GM12878 (cell line): ENCODE measurements at regions not wholly inside any gene's neighbourhood (a gene's known extent, or its start where the extent isn't known, plus 50 kb on each side); places are given as distances from the start of the nearest gene placed in this dataset.
"Not testable (repeated sequence)": the region's sequence is repeated elsewhere in the genome, so short reads cannot be mapped to it uniquely, and the experiment has no call there.

Source experiments
- ATAC-seq: fragments of 200-7000 bp; cut with Tn5 transposase; 3 replicates; pipeline ENCODE4 v1.9.1; 2020; ENCODE audit warnings: mild to moderate bottlenecking, moderate library complexity
- BruUV-seq: library from RNA; stranded (reverse); fragments of 400-500 nt; replicated peaks from 2 replicates; lab custom pipeline; 2021; lab: Mats Ljungman, UMichigan
- CTCF ChIA-PET: fragments of 300-600 bp; sonication (Branson Sonifier 250); formaldehyde crosslinking; extraction: SDS; loops from one replicate; lab custom pipeline; 2021; ENCODE audit warnings: inconsistent platforms; lab: Yijun Ruan, JAX
- POLR2A ChIA-PET: fragments of 350-600 bp; formaldehyde crosslinking; extraction: SDS; loops from one replicate; lab custom pipeline; 2021; ENCODE audit warnings: inconsistent platforms; lab: Charles Lee
- RAD21 ChIA-PET: fragments of 300-600 bp; sonication (Branson Sonifier 250); formaldehyde crosslinking; loops from one replicate; lab custom pipeline; 2023; ENCODE audit warnings: antibody characterized with exemption; ENCODE audit not compliant: unreplicated experiment; lab: Charles Lee
- SMC1A ChIA-PET: fragments of 300-600 bp; sonication (Branson Sonifier 250); formaldehyde crosslinking; loops from one replicate; lab custom pipeline; 2023; ENCODE audit not compliant: unreplicated experiment, uncharacterized antibody; lab: Charles Lee
- DNase-seq: peaks from one replicate; pipeline ENCODE4 v3.0.0-alpha.2; 2011; ENCODE audit warnings: low read depth, low spot score
- FAIRE-seq: peaks from 3 replicates; lab custom pipeline; 2011; peaks lifted over from hg19 to GRCh38; lab: Jason Lieb, UNC
- H2AFZ ChIP-seq: 2 replicates; pipeline ENCODE4 v1.6.0; 2011; ENCODE audit warnings: low read depth, low read length, control low read depth; ENCODE audit not compliant: control insufficient read depth
- H3K27ac ChIP-seq: 2 replicates; pipeline ENCODE4 v1.5.1; 2011; ENCODE audit warnings: control low read depth; ENCODE audit not compliant: control insufficient read depth, insufficient read depth
- H3K27me3 ChIP-seq, 2 experiments: replicated peaks in 1 of 2; 2 replicates each; pipeline versions ENCODE4 v1.6.0 to v1.6.1; 2011; ENCODE audit warnings: low read length in 1 of 2; ENCODE audit not compliant: control insufficient read depth in 2 of 2, insufficient read depth in 2 of 2
- H3K36me3 ChIP-seq, 2 experiments: 2 replicates each; pipeline ENCODE4 v1.5.1; 2011; ENCODE audit warnings: low read length in 1 of 2; ENCODE audit not compliant: control insufficient read depth in 2 of 2, insufficient read depth in 2 of 2
- H3K4me1 ChIP-seq: 2 replicates; pipeline ENCODE4 v1.6.1; 2011; ENCODE audit warnings: mild to moderate bottlenecking, low read length, moderate library complexity, mixed read lengths; ENCODE audit not compliant: control insufficient read depth, insufficient read depth
- H3K4me2 ChIP-seq: 2 replicates; pipeline ENCODE4 v1.6.0; 2011; ENCODE audit warnings: control low read depth; ENCODE audit not compliant: control insufficient read depth, insufficient read depth
- H3K4me3 ChIP-seq: fragments of 200-600 bp; sonication (generic); 2 replicates; pipeline ENCODE4 v1.5.1; 2016
- H3K79me2 ChIP-seq: 2 replicates; pipeline ENCODE4 v1.6.0; 2011; ENCODE audit warnings: low read length; ENCODE audit not compliant: control insufficient read depth, insufficient read depth
- H3K9ac ChIP-seq: 2 replicates; pipeline ENCODE4 v1.8.0; 2011; ENCODE audit warnings: low read length, control low read depth, mixed read lengths; ENCODE audit not compliant: control insufficient read depth, insufficient read depth
- H3K9me3 ChIP-seq: replicated peaks from 3 replicates; pipeline ENCODE4 v1.5.1; 2011; ENCODE audit warnings: mild to moderate bottlenecking, low read length; ENCODE audit not compliant: control insufficient read depth, insufficient read depth
- H4K20me1 ChIP-seq: 2 replicates; pipeline ENCODE4 v1.6.0; 2011; ENCODE audit not compliant: control insufficient read depth, insufficient read depth
- SIX5 ChIP-seq: IDR thresholded peaks from 2 replicates; pipeline ENCODE4 v1.6.1; 2011; ENCODE audit warnings: mild to moderate bottlenecking, low read depth, low read length, moderate library complexity; ENCODE audit not compliant: severe bottlenecking
- ZNF592 ChIP-seq: fragments of 450-650 bp; IDR thresholded peaks from 2 replicates; pipeline ENCODE4 v1.6.1; 2017; ENCODE audit warnings: mild to moderate bottlenecking, moderate library complexity
- WGBS: methylation state at CpG from one replicate; pipeline ENCODE4 v1.1.6; 2016; ENCODE audit warnings: low lambda C conversion rate; ENCODE audit not compliant: insufficient replicate concordance, insufficient coverage; ENCODE audit errors: missing lambda C conversion rate; 5-methylcytosine and 5-hydroxymethylcytosine counted together
- in situ Hi-C: fragments of 300-500 bp; cut with MboI; formaldehyde crosslinking; loops from 9 replicates; pipeline ENCODE4 v1.14.3; 2018; ENCODE audit warnings: mixed read lengths
- intact Hi-C: fragments of 100-400 bp; cut with micrococcal nuclease; formaldehyde crosslinking; loops from one replicate; pipeline ENCODE4 v1.14.2; 2022; ENCODE audit not compliant: unreplicated experiment

- no peak for TF ChIP-seq SIX5
- no peak for TF ChIP-seq ZNF592
Measured at GRCh38 chr4:120554086-120554485, 368.4 kb downstream of the PRDM5 start (continued).

- H3K4me2 ChIP-seq, H3K9me3 ChIP-seq, SMC1A ChIA-PET, H2AFZ ChIP-seq, H3K4me3 ChIP-seq, H3K9ac ChIP-seq, BruUV-seq, H3K79me2 ChIP-seq, H3K4me1 ChIP-seq, H3K27ac ChIP-seq, intact Hi-C loops, RAD21 ChIA-PET, H3K27me3 ChIP-seq, ATAC-seq, DNase-seq, H3K36me3 ChIP-seq, FAIRE-seq, H4K20me1 ChIP-seq, POLR2A ChIA-PET, in situ Hi-C loops: not testable (repeated sequence)
- CTCF ChIA-PET: interaction anchor here (0.9 kb wide), 1 partner anchor 14 kb away, joined by 4 read pairs; no protein-coding TSS in a partner anchor
- 57% methylated on average over 30 of the region's 30 CpGs for WGBS
Measured at GRCh38 chr4:120550624-120551220, 371.8 kb downstream of the PRDM5 start.
